AG04449 (cell line): ENCODE measurements at regions not wholly inside any gene's neighbourhood (a gene's known extent, or its start where the extent isn't known, plus 50 kb on each side); places are given as distances from the start of the nearest gene placed in this dataset.

Source experiments
- CTCF ChIA-PET: fragments of 350-600 bp; formaldehyde crosslinking; extraction: SDS; loops from one replicate; lab custom pipeline; 2021; ENCODE audit warnings: antibody characterized with exemption; lab: Yijun Ruan, JAX
- POLR2A ChIA-PET: fragments of 400-600, 350-600 bp; formaldehyde crosslinking; extraction: SDS; loops from one replicate; lab custom pipeline; 2020; ENCODE audit warnings: antibody characterized with exemption, inconsistent platforms; lab: Yijun Ruan, JAX
- DNase-seq: peaks from one replicate; pipeline ENCODE4 v3.0.0-alpha.2; 2010; ENCODE audit warnings: low read depth, low spot score
- H3K4me3 ChIP-seq: 2 replicates; pipeline ENCODE4 v1.5.1; 2011; ENCODE audit warnings: low read depth, mild to moderate bottlenecking, control low read depth, low read length
- CTCF ChIP-seq: IDR thresholded peaks from one replicate; pipeline ENCODE4 v1.5.1; 2011; ENCODE audit warnings: mild to moderate bottlenecking, moderate library complexity, low read length, control low read depth, inconsistent platforms; ENCODE audit not compliant: insufficient read depth; ENCODE audit errors: missing control alignments

DNA sequence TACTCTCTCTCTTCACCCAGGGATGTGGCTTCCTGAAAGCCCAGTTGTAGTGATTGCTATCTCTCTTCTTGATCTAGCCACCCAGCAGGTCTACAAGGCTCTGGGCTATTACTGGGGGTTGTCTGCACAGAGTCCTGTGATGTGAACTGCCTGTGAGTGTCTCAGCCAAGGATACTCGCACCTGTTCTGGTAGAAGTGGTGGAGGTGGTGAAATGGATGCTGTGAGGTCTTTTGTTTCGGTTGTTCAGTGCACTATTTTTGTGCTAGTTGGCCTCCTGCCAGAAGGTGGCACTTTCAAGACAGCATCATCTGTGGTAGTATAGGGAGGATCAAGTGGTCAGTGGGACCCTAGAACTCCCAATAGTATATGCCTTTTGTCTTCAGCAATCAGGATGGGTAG lies 268.0 kb downstream of the GABRG1 start:
- ChIA-PET POLR2A (no interaction called here), CTCF (no interaction called here)
- no peak for TF ChIP-seq CTCF

DNA sequence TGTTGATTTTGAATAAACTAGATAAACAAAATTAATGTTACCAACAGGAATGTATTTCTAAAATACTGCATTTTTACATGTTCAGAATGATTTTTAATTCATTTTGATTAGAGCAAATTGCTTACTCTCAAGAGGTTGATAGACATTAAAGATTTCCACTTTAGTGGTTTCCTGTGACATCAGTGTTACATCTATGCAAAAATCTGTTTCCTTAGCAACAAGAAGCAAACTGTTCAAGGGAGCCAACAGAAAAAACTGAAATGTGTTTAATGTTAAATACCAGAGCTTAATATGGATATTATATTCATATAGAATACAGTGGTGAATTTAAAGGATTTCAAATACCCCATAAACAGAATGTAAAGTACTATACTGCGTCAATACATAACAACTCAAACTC lies 277.8 kb downstream of the GABRG1 start:
- H3K4me3 ChIP-seq = no peak overlapping the region
- no peak for DNase-seq
- TF ChIP-seq CTCF = no peak
- ChIA-PET POLR2A (no interaction called here), CTCF (no interaction called here)

More for the DNA sequence above, 268.0 kb downstream of the GABRG1 start:
- no peak for DNase-seq
- H3K4me3 ChIP-seq = no peak overlapping the region

GRCh38 chr4:45841791-45842190 lies 282.1 kb downstream of the GABRG1 start:
- H3K4me3 ChIP-seq = no peak overlapping the region
- no peak for TF ChIP-seq CTCF
- ChIA-PET CTCF (no interaction called here), POLR2A (no interaction called here)
- DNase-seq = no peak

- ChIA-PET CTCF (no interaction called here), POLR2A (no interaction called here)
- DNase-seq = no peak
- no peak overlapping the region for H3K4me3 ChIP-seq
- TF ChIP-seq CTCF = no peak
These were observed 292.2 kb downstream of the GABRG1 start for GRCh38 chr4:45831692-45832091.

GRCh38 chr4:45803994-45804393 lies 319.9 kb downstream of the GABRG1 start:
- no peak for TF ChIP-seq CTCF
- POLR2A ChIA-PET = no interaction called here
- CTCF ChIA-PET = no interaction called here
- no peak overlapping the region for H3K4me3 ChIP-seq
- DNase-seq = no peak

GRCh38 chr4:45795135-45795534 lies 328.7 kb downstream of the GABRG1 start:
- no peak for TF ChIP-seq CTCF
- CTCF ChIA-PET = no interaction called here
- H3K4me3 ChIP-seq = no peak overlapping the region
- POLR2A ChIA-PET = no interaction called here
- DNase-seq = no peak
